IMR-90 (cell line): ENCODE measurements at regions not wholly inside any gene's neighbourhood (a gene's known extent, or its start where the extent isn't known, plus 50 kb on each side); places are given as distances from the start of the nearest gene placed in this dataset.

Experiments used
- ATAC-seq: fragments of 200-7000 bp; cut with Tn5 transposase; 2 replicates; pipeline ENCODE4 v1.9.1; 2020; ENCODE audit warnings: low read depth, mild to moderate bottlenecking, moderate library complexity
- BruUV-seq: library from RNA; stranded (reverse); fragments of 400-500 nt; replicated peaks from 2 replicates; lab custom pipeline; 2021; lab: Mats Ljungman, UMichigan
- CTCF ChIA-PET: fragments of 300-600 bp; formaldehyde crosslinking; extraction: SDS; loops from one replicate; lab custom pipeline; 2021; ENCODE audit warnings: antibody characterized with exemption; lab: Yijun Ruan, JAX
- POLR2A ChIA-PET: fragments of 300-600 bp; sonication (Branson Sonifier 250); formaldehyde crosslinking; loops from one replicate; lab custom pipeline; 2022; ENCODE audit warnings: antibody characterized with exemption; ENCODE audit not compliant: unreplicated experiment; lab: Charles Lee
- DNase-seq: peaks from one replicate; pipeline ENCODE4 v3.0.0; 2013
- H2AFZ ChIP-seq: replicated peaks from 2 replicates; pipeline ENCODE3; 2013; ENCODE audit warnings: low read length, mild to moderate bottlenecking; ENCODE audit not compliant: poor library complexity
- H2AK5ac ChIP-seq: 2 replicates; pipeline ENCODE4 v1.6.1; 2013; ENCODE audit warnings: low read depth, low read length, inconsistent platforms
- H2AK9ac ChIP-seq: replicated peaks from 2 replicates; pipeline ENCODE3; 2013; ENCODE audit warnings: mild to moderate bottlenecking, low read depth, low read length, moderate library complexity; ENCODE audit not compliant: poor library complexity
- H2BK120ac ChIP-seq: 2 replicates; pipeline ENCODE4 v1.6.1; 2013; ENCODE audit warnings: low read depth, low read length, inconsistent platforms
- H2BK15ac ChIP-seq: 3 replicates; pipeline ENCODE4 v1.6.1; 2013; ENCODE audit warnings: low read depth, low read length, inconsistent platforms
- H2BK20ac ChIP-seq: 2 replicates; pipeline ENCODE4 v1.6.1; 2013; ENCODE audit warnings: low read depth, mild to moderate bottlenecking, inconsistent platforms, low read length, moderate library complexity
- H2BK5ac ChIP-seq: 2 replicates; pipeline ENCODE4 v1.6.1; 2013; ENCODE audit warnings: mild to moderate bottlenecking, low read depth, low read length, inconsistent platforms; ENCODE audit not compliant: poor library complexity, severe bottlenecking
- H3K14ac ChIP-seq: replicated peaks from 2 replicates; pipeline ENCODE4 v1.6.1; 2013; ENCODE audit warnings: low read depth, low read length, inconsistent platforms
- H3K18ac ChIP-seq: 2 replicates; pipeline ENCODE4 v1.6.1; 2013; ENCODE audit warnings: low read depth, low read length, control low read depth
- H3K23ac ChIP-seq: 2 replicates; pipeline ENCODE4 v1.6.1; 2013; ENCODE audit warnings: low read depth, low read length, inconsistent platforms
- H3K27ac ChIP-seq: 2 replicates; pipeline ENCODE4 v1.5.1; 2013; ENCODE audit warnings: mild to moderate bottlenecking, control low read depth, low read length; ENCODE audit not compliant: insufficient read depth
- H3K27me3 ChIP-seq: 2 replicates; pipeline ENCODE4 v1.6.1; 2013; ENCODE audit warnings: low read length; ENCODE audit not compliant: control insufficient read depth, insufficient read depth
- H3K36me3 ChIP-seq: 2 replicates; pipeline ENCODE4 v1.6.1; 2013; ENCODE audit warnings: low read length, mixed read lengths; ENCODE audit not compliant: control insufficient read depth, insufficient read depth
- H3K4ac ChIP-seq: 2 replicates; pipeline ENCODE4 v1.6.1; 2013; ENCODE audit warnings: low read depth, low read length, inconsistent platforms
- H3K4me1 ChIP-seq: 2 replicates; pipeline ENCODE4 v1.6.1; 2013; ENCODE audit warnings: low read length, mixed read lengths; ENCODE audit not compliant: control insufficient read depth, insufficient read depth
- H3K4me2 ChIP-seq: 2 replicates; pipeline ENCODE4 v1.6.1; 2013; ENCODE audit warnings: low read depth, mild to moderate bottlenecking, control low read depth, low read length, moderate library complexity
- H3K4me3 ChIP-seq: 2 replicates; pipeline ENCODE4 v1.5.1; 2013; ENCODE audit warnings: low read depth, mild to moderate bottlenecking, control low read depth, low read length, moderate library complexity; ENCODE audit not compliant: insufficient read depth
- H3K56ac ChIP-seq: 2 replicates; pipeline ENCODE4 v1.6.1; 2013; ENCODE audit warnings: low read length, inconsistent platforms; ENCODE audit not compliant: insufficient read depth; ENCODE audit errors: extremely low read depth
- H3K79me1 ChIP-seq, 2 experiments: 2 replicates each; pipeline ENCODE4 v1.6.1; 2013; ENCODE audit warnings: low read length in 2 of 2, inconsistent platforms in 1 of 2, low read depth in 1 of 2
- H3K9ac ChIP-seq: 2 replicates; pipeline ENCODE4 v1.6.1; 2013; ENCODE audit warnings: low read depth, low read length, control low read depth
- H3K9me1 ChIP-seq: 2 replicates; pipeline ENCODE4 v1.6.1; 2013; ENCODE audit warnings: low read length, inconsistent platforms; ENCODE audit not compliant: insufficient read depth
- H3K9me3 ChIP-seq: 2 replicates; pipeline ENCODE4 v1.6.1; 2013; ENCODE audit warnings: low read length; ENCODE audit not compliant: control insufficient read depth, insufficient read depth
- H4K20me1 ChIP-seq: 2 replicates; pipeline ENCODE4 v1.6.1; 2013; ENCODE audit warnings: low read length, inconsistent platforms; ENCODE audit not compliant: insufficient read depth
- H4K5ac ChIP-seq: 2 replicates; pipeline ENCODE4 v1.6.1; 2013; ENCODE audit warnings: mild to moderate bottlenecking, low read depth, low read length, control low read depth
- H4K8ac ChIP-seq, 2 experiments: 2 replicates each; pipeline ENCODE4 v1.6.1; 2013; ENCODE audit warnings: low read depth in 2 of 2, low read length in 2 of 2, control low read depth in 1 of 2, inconsistent platforms in 1 of 2
- H4K91ac ChIP-seq: 2 replicates; pipeline ENCODE4 v1.6.1; 2013; ENCODE audit warnings: low read depth, low read length, inconsistent platforms; ENCODE audit not compliant: insufficient read depth
- ELK1 ChIP-seq: fragments of 150-350 bp; IDR thresholded peaks from 2 replicates; pipeline ENCODE4 v1.6.1; 2016; ENCODE audit warnings: low read depth, mild to moderate bottlenecking, low read length, moderate library complexity, borderline replicate concordance
- FOS ChIP-seq: fragments of 150-350 bp; IDR thresholded peaks from 2 replicates; pipeline ENCODE4 v1.6.1; 2016; ENCODE audit warnings: low read depth, low read length
- MAFK ChIP-seq: IDR thresholded peaks from 2 replicates; pipeline ENCODE4 v1.6.1; 2012; ENCODE audit warnings: low read depth, low read length, improper control_type of control experiment
- MAZ ChIP-seq: IDR thresholded peaks from 2 replicates; pipeline ENCODE4 v1.6.1; 2012; ENCODE audit warnings: low read depth, mild to moderate bottlenecking, low read length, improper control_type of control experiment, moderate library complexity, borderline replicate concordance
- MXI1 ChIP-seq: IDR thresholded peaks from 2 replicates; pipeline ENCODE4 v1.6.1; 2012; ENCODE audit warnings: low read depth, mild to moderate bottlenecking, low read length, moderate library complexity, borderline replicate concordance
- NFE2L2 ChIP-seq: fragments of 150-350 bp; IDR thresholded peaks from 2 replicates; pipeline ENCODE4 v1.6.1; 2016; ENCODE audit warnings: low read depth, mild to moderate bottlenecking, low read length
- RAD21 ChIP-seq: IDR thresholded peaks from 2 replicates; pipeline ENCODE4 v1.6.1; 2012; ENCODE audit warnings: low read length, improper control_type of control experiment
- RFX5 ChIP-seq: IDR thresholded peaks from 2 replicates; pipeline ENCODE4 v1.8.0; 2012; ENCODE audit warnings: low read depth, mild to moderate bottlenecking, low read length, moderate library complexity
- SMC3 ChIP-seq: fragments of 150-350 bp; IDR thresholded peaks from 2 replicates; pipeline ENCODE4 v1.6.1; 2016; ENCODE audit warnings: low read depth, mild to moderate bottlenecking, antibody characterized with exemption, low read length, moderate library complexity
- WGBS, 2 experiments: methylation state at CpG; one replicate each; pipeline versions ENCODE4 v1.1.5 to v1.1.7; 2013; ENCODE audit warnings: missing lambda C conversion rate in 2 of 2; ENCODE audit not compliant: insufficient read length in 1 of 2; ENCODE audit errors: extremely low coverage in 2 of 2; 5-methylcytosine and 5-hydroxymethylcytosine counted together
- dilution Hi-C: fragments of 300-500 bp; cut with HindIII; formaldehyde crosslinking; loops from one replicate; pipeline ENCODE4 v1.14.3; 2018; ENCODE audit warnings: low sequenced_read_pairs; ENCODE audit not compliant: unreplicated experiment
- in situ Hi-C: fragments of 300-500 bp; cut with MboI; formaldehyde crosslinking; loops from 3 replicates; pipeline ENCODE4 v1.14.3; 2019; ENCODE audit warnings: low sequenced_read_pairs, inconsistent platforms, mixed read lengths
- intact Hi-C: fragments of 100-400 bp; cut with micrococcal nuclease; formaldehyde crosslinking; loops from 2 replicates; pipeline ENCODE4 v1.10.0; 2022
- TF ChIP-seq, protein P1 (sequence below): fragments of 150-350 bp; IDR thresholded peaks from 2 replicates; pipeline ENCODE4 v1.6.1; 2017; ENCODE audit warnings: mild to moderate bottlenecking, antibody characterized with exemption, low read length, low read depth

DNA sequence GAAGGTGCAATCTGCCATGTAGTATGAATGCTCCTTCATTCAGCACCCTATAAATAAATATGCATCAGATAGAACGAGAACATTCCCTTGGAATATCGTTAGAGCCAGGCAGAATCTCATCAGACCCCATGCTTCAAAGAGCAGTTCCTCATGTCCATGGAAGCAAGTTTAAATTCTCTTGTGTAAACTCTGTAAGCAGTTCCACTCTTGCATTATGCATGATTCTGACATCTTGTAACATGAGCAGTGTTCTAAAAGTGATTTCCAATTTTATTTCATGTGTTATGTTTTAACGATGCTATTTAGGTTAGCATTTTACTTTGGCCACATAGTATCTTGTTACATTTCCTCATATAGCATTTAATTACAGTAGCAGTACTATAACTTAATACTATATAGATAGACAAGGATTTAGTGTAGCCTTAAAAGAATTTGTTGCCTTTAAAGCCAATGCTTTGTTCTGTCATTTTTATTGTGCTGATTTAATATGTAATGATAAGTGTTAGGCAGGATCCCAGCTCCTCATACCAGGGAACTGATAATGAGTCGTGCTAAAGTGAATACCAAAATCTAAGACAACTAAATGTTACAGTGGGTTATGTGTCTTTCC is 161.2 kb upstream of the NECTIN3 start:
- no peak overlapping the region for H4K8ac ChIP-seq
- intact Hi-C loops, result no loop called here
- in situ Hi-C loops, result no loop called here
- dilution Hi-C loops, result no loop called here
- H3K56ac ChIP-seq, result no peak overlapping the region
- no peak for DNase-seq
- no peak overlapping the region for H4K5ac ChIP-seq
- no peak overlapping the region for H3K18ac ChIP-seq
- H4K91ac ChIP-seq, result no peak overlapping the region
- H3K79me1 ChIP-seq, result no peaks in the 10 kb centered on the region
- TF ChIP-seq MXI1, result no peak
- TF ChIP-seq SMC3, result no peak
- TF ChIP-seq MAFK, result no peak
- TF ChIP-seq, protein P1, sequence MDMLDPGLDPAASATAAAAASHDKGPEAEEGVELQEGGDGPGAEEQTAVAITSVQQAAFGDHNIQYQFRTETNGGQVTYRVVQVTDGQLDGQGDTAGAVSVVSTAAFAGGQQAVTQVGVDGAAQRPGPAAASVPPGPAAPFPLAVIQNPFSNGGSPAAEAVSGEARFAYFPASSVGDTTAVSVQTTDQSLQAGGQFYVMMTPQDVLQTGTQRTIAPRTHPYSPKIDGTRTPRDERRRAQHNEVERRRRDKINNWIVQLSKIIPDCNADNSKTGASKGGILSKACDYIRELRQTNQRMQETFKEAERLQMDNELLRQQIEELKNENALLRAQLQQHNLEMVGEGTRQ, result no peak
- TF ChIP-seq RAD21, result no peak
- TF ChIP-seq MAZ, result no peak
- no peak for TF ChIP-seq RFX5
- no peak for TF ChIP-seq FOS
- no peak for TF ChIP-seq NFE2L2
- no peak for TF ChIP-seq ELK1
- H3K4me1 ChIP-seq, result no peaks in the 10 kb centered on the region
- no peaks in the 10 kb centered on the region for H3K36me3 ChIP-seq
- H3K4ac ChIP-seq, result no peak overlapping the region
- no peak overlapping the region for H2BK5ac ChIP-seq
- no peak overlapping the region for H3K14ac ChIP-seq
- no peaks in the 10 kb centered on the region for H3K27me3 ChIP-seq
- no peak for ATAC-seq
- ChIA-PET CTCF (no interaction called here), POLR2A (no interaction called here)
- no peak overlapping the region for H2AK9ac ChIP-seq
- H2BK120ac ChIP-seq, result no peak overlapping the region
- no CpG with 5 or more reads among the region's 4 CpGs for WGBS, 2 experiments
- H2AFZ ChIP-seq, result no peak overlapping the region
- no peak overlapping the region for H3K9ac ChIP-seq
- no peak overlapping the region for H3K27ac ChIP-seq
- no peak overlapping the region for H2BK15ac ChIP-seq
- no peaks in the 10 kb centered on the region for H4K20me1 ChIP-seq
- no TSS peak for BruUV-seq
- H3K9me1 ChIP-seq, result no peaks in the 10 kb centered on the region
- H2AK5ac ChIP-seq, result no peak overlapping the region
- H3K23ac ChIP-seq, result no peak overlapping the region
- H3K9me3 ChIP-seq, result no peaks in the 10 kb centered on the region
- no peak overlapping the region for H2BK20ac ChIP-seq
- H3K4me3 ChIP-seq, result no peak overlapping the region
- no peak overlapping the region for H3K4me2 ChIP-seq
